Islet of Langerhans (tissue), 1 donor: ENCODE measurements at regions not wholly inside any gene's neighbourhood (a gene's known extent, or its start where the extent isn't known, plus 50 kb on each side); places are given as distances from the start of the nearest gene placed in this dataset.

Experiments
- FAIRE-seq: peaks from one replicate; lab custom pipeline; 2011; peaks lifted over from hg19 to GRCh38; lab: Jason Lieb, UNC

DNA sequence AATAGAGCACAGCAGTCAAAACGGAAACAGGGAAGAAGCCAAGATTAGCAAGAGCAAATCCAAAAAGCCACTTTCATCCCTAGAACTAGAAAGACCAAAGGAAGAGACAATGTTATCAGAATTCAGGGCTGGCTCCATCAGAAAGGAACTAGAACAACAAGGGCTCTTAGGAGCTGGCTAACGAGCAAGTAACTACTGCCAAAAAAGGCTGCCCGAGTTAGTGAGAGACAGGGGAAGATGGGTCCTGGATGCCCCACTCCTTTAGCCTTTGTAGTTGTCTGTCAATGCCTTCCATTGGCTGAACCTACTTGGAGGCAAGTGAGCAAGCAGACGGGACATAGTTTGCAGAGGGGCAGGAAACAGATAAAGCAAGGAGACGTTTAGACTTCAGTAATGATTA, 240.4 kb downstream of the KLF12 start:
- no peak for FAIRE-seq

DNA sequence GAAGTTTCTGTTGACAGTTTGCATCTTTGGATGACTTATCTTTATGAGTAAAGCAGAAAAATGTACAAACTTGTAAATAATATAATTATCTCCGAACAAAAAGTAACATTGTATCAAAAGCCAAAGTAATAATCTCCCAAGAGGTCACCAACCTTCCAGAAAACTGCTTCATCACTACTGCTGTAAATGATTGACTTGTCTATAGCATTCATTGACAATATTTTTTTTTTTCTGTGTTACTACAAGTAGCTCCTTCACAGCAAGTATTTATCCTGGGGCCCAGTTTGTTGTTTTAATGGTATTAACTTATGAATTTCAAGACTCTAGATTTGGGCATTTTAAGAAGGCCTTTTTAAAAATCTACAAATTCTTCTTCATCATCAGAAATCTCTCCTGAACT, 242.4 kb downstream of the KLF12 start:
- no peak for FAIRE-seq

DNA sequence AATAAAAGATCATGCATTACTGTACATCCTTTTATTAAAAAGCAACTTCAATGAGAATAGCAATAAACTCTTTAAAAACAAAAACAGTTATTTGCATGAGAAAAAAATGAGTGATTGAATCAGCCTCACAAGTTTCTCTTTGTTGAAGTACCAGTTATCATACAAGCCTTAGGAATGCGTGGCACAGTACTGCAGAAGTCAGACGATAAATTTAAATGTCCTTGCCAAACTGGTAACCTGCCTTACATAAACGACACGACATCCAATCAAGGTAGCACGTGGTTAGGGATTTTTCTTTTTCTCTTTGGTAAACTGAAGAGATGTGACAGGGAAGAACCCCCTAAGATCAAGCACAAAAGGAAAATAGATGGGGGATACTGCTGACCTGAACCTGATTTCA, 251.0 kb downstream of the KLF12 start:
- FAIRE-seq = no peak

DNA sequence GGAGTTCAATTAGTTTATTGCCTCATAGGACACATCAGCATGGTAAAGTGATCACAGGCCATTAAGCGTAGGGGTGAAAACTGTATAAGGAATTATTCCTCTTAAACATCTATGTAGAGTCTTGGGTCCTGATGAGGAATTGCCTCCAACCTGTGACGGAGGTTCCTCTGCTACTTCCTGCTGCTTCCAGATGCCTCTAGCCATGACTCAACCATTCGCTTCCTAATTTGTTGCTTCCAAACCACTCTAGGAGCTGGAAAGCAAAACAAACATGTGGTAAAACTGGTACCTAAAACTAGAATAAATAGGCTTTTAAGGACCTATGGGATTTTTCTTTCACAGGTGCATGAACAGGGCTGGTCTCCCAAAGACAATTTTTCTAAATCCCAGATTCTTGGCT, 253.8 kb downstream of the KLF12 start:
- FAIRE-seq = no peak

DNA sequence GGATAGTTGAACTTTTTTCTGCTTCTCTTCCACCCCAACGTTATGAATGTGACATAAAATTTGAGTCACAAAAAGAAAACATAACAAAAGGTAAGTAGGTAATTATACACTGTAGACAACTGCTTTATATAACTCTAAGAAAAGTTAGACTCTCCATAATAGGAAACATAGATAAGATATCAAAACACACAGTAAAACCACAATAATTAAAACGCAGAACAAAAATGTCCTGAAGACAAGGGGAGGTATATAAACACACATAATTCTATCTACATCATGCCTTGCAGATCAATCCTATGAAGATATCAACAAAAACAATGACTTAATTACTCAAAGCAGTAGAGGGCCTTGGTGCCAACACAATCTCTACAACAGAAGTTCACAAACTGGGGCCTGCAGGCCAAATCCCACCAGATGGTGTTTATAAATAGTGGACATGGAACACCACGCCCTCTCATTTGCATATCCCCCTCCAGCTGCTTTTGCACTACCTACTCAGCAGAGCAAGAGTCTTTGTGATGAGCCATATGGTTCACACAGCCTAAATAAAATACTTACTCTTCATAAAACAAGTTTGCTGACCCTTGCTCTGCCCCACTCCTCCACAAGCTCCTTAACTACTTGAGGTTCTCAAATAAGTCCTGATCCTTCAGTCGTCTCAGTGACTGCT, 254.7 kb downstream of the KLF12 start:
- FAIRE-seq = no peak

DNA sequence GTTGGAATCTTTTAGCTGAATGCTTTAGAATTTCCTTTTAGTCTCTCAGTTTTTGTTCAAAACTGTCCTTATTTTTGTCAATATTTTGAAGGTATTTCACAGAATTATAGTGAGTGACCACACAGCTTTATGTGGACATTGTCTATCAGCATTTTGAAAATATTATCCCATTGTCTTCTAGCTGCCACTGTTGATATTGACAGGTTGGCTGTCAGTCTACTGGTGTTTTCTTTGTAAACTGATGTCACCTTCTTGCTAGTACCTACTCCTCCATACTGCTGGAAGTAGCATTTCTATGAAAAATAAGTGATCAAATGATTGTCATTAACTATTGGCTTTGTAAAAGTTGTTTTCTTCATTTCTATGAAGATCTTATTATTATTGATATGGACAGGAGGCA, 256.8 kb downstream of the KLF12 start:
- no peak for FAIRE-seq

DNA sequence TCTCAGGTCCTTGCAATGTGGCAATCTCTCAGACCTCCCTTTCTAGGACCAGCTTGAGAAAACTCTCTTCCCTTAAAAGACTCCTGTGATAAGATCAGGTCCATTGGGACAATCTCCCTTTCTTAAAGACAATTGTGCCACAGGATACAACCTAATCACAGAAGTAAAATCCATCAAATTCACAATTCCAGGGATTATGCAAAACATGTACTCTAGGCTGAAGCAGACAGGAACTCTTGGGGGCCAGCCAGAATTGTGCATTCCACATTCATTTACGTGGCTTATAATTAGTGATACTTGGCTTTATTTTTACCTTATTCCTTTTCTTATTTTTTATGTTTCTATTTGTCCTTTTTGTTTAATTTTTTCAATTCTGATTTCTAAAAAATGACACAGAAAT, 257.9 kb downstream of the KLF12 start:
- no peak for FAIRE-seq

DNA sequence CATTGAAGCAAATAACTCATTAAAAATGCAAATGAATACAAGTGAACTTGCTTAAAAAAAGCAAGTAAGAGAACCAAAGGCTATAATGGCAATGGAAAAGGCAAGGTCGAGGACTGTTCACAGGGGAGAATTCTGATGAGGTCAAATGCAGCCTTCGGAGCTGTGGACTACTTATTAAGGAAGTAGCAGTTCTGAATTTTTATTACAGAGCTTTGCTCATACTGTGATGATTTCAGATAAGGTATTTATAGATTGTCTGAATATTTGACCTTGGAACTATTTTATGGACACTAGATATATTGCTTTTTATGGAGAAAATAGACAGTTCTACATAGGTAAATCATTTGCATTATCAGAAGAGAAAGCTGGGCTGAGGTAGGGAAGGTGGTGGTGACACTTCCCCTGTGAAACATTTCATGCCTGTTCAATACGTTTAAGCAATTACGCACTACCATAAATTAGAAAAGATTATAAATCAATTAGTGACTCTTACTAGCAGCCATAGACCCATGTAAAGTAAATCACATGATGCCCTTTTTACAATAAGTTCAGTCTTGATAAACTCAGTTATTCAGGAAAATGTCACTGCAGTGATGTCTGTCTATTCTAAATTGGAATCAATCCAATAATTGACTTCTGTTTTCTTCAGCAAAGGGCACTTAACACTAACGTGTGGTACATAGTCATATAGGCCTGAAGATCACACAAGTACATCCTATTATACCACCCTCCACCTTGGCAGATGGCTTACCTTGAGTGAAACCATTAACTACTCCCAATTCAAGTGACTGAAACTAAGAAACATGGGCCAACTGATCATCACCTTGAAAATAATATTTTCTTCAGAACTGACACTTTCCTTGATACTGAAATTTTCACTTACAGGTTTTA, 260.0 kb downstream of the KLF12 start:
- peak; percentile 9 for FAIRE-seq

DNA sequence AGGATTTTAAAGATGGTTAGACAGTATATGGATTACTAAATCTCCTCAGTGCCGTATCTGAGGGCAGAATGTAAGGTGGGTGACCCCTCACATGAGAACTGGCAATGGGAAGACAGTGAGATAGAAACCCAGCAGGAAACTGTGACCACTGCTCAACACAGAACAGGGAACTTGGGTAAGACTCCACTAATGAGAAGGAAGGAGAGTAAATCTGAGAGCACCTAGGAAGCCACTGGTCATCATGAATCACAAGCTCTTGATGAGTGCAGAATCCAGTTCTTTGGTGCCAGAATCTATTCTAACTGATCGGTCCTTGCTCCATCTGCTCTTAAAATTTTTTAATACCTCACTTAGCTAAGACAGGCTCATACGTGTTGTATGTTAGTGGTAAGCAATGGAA, 261.8 kb downstream of the KLF12 start:
- FAIRE-seq = no peak

DNA sequence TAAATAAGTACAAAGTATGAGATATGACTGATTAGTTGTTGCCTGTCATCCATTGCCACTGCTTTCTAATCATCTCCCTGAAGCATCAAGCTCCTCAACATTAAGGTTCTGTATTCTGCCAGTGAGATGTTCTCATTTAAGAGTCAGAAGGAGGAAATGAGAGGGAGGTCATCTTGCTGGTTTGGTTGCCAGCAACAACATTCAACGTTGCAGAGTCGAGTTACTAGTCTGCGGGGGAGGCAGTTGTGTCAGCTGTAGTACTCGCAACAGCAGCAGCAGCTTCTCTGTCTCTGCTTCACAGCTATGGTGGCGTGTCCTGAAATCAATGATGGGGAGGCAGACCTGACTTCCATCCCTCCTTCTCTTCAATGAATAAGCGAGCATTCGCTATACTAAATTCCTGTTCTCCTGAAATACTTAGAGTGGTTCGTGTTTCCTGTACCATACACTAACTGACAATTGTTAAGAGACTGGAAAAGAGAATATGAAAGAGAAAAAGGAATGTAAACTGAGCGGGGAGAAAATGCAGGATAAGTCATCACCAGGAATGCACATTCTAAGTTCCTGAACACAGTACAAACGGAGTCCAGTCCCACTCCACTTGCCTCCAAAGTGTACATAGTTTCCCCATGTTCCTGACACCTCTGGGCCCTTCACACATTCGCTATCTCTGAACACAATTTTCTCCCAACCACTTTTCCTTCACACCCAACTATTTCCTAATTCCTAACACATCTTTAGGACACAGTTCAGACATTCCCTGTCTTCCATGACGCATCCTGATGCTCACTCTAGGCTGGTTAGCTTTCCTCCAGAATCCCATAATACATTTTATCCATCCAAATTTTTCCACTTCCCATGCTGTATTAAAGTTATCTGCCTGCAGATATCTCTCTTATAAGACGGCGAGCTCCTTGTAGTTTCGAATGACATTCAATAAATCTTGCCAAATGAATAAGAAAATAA, 263.0 kb downstream of the KLF12 start:
- FAIRE-seq = no peak

DNA sequence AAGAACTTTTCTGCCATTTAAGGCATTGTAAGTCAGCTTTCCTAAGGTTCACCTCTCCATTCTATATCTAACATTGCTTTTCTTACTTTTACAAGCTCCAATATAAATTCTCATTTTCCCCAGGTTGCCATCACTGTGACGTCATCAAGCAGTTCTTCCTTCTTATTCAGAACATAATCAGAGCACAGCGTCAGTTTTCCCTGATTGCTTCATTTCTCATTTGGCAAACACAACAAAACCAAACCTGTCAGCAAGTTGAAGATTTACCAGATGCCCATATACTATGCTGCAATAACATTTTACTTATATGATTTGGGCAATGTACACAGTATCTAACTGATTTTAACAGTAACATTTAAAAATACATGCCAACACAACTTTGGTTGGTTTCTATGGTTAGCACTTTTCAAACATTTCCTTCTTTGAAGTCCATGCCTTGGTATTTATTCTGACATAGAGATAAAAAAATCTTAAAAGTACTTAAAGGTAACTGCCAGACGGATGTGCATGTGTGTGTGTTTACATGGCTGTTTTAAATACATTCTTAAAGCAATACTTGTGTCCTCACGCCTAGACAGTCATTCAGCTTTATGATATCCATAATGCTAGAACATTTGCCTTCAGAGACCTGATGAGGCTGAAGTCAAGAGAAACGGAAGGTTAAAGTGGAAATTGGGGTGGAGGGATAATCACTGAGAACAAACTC, 264.0 kb downstream of the KLF12 start:
- FAIRE-seq = no peak

DNA sequence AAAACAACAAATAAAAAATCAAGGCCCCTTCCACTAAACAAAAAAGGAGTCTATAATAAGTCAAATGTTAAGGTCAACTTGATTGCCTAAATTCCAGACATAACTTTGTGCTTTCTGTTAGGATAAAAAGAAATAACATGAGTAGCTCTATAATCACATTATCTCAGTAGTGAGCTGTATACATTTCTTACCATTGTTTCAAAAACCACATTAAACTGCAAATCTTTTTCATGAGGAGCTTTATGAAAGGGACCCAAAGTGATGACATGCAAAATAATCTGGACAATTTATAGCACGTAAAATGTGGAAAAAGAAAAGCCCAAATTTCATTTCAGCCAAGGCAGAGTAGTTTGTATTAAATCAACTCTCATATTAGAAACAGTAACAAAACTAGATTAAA, 269.2 kb downstream of the KLF12 start:
- FAIRE-seq = no peak

DNA sequence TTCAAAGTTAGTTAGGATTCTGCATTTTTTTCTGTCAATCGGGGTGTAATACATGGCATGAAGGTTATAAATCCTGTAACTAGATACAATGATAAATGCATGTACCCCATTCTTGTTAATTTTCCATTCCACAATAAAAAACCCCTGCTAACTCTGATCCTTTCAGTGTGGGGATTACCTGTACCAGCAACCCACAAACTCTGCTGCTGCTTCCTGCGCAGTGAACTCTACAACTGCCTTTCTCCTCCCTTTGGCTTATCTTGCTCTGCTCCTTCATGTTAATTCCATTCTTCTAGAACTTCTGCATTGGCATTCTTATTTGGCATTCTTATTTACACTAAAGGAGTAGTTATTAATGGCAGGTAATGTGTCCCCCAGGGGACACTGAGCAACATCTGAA, 273.1 kb downstream of the KLF12 start:
- no peak for FAIRE-seq

DNA sequence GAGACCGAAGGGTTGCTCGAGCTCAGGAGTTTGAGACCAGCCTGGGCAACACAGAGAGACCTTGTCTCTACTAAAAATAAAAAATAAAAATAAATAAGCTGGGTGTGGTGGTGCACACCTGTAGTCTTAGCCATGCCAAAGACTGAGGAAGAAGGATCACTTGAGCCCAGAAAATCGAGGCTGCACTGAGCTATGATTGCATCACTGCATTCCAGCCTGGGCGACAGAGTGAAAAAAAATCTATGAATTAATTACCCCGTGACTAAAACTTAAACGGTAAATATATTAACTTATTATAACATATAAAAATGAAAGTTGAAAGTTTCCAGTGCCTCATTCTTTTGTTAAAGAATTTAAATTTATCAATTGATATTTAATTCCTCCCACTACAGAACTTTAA, 273.7 kb downstream of the KLF12 start:
- FAIRE-seq = no peak

DNA sequence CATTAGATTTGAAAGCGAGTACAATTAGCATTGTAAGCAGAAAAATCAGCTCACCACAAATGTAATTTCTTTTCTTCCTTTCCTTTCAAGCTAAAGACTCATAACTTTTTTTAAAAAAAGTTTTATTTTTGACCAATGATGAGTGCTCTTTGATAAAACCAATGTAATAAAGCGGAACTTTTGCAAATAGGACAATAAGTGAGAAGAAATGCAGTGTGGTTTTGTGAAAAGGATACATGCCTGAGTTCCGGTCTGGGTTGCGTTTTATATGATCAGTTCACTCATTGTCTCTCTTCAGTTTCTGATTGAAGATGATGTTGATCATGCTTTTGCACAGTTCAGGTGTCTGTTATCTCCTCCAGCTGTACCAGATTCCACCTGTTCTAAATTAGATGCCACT, 274.4 kb downstream of the KLF12 start:
- no peak for FAIRE-seq

DNA sequence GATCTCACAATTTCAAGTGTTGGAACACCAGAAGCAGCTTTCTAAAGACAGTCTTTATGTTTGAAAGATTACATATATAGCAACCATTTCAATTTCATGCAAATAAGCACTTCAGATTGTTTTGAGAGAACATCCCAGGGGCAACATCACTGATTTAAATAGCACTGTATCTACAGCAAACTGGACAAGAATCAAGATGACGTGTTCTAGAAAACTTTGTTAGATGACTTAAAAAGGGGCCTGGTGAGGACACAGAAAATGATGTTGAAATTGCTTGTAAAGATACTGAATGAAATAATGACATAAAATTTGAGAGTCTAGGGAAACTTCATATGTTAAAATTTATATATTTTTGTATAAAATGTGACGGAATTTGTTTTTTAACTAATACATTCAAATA, 277.1 kb downstream of the KLF12 start:
- FAIRE-seq = peak; percentile 30

DNA sequence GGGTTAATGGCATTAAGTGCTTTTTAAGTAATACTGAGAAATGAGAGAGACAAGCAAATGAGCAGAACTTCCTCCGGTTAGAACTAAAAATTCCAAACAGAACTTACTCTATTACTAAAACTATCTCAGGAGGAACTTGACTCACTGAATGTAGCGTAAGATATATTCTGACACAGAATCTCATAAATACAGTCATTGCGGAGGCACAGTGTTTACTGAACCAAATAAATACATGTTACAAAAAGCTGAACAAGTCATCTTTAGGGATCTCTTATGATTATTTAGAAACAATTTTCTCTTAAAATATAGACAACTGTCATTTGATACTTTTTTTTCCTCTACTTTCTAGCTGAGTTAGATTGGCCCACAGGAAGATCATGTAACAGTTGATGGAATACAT, 283.1 kb downstream of the KLF12 start:
- FAIRE-seq = no peak

DNA sequence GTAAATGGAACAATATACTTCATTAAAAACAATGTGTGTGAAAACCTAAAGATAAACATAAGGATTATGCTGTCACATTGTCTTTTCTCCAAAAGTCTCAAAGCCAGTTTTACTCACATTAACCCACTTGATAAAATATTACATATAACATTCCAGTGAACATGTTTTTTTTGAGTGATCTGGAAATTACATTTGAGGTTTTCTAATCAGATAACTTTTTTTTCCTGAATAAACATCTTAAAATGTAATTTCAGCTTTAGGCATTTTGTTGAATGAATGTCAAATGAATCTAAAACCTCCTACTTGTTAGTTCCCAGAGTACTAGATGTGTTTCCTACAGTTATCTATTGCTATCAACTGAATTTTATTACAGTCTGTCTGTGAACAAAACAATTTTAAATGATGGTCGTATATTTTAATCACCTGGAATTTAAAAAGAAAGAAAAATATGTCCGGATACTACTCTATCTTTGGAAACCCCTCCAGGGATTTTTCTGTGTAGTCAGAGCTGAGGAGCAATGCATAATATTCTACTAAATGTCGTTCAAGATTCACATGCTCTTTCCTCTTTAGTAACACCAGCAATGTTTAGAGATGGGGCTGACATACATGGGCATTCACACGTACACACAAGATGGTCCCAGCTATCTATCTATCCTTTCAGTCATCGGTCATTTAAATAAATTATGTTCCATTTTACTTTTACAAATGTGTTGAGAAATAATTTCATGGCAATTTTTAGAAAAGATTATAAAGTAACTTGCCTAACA, 283.9 kb downstream of the KLF12 start:
- no peak for FAIRE-seq

DNA sequence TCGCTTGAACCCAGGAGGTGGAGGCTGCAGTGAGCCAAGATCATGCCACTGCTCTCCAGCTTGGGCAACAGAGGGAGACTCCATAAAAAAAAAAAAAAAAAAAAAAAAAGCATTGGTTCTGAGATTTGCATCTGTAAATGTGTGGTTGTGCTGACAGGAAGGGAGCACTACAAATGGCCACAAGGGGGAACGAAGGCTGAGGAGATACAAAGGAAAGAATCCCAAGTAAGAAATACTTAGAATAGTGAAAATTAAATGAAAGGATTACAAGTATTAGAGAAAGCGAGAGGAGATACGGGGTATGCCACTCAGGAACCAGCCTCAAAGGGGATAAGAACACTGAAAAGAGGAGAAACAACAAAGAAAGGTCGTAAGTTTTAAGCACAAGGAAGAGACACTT, 284.9 kb downstream of the KLF12 start:
- FAIRE-seq = no peak

DNA sequence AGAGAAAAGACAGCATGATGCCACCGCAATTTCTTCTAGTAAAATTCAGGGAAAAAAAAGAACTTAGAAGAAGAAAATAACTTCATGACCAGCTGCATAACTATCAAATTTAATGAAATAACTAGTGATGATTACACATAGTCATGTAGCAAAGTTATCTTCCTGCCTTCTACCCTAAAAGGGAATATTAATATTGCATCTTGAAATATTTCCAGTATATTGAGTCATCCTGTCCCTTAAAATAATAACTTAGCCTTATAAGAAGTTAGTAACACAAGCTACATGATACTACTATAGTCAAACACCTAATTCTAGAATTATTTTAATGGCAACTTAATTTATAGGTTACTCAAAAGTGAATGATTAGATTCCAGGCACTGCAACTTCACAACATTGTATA, 289.2 kb downstream of the KLF12 start:
- FAIRE-seq = no peak

DNA sequence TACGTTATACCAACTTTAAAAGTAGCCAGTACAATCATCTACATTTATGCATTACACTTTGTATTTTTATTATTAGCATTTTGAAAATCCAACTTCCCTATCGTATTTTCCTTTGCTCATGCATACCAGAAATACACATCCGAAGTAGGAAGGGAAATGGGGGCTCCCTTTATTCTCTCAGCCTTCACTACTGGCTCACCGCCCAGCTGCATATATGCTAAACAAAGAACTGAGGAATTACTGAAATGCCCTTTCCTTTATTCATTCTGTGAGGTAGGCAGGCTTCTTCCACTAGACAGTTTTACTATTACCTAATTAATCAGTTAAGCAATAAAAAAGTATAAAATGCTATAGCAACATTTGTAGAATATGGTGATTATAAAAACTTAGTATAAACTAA, 291.6 kb downstream of the KLF12 start:
- no peak for FAIRE-seq
